Choroid plexus epithelial cell (primary cell): ENCODE measurements at regions not wholly inside any gene's neighbourhood (a gene's known extent, or its start where the extent isn't known, plus 50 kb on each side); places are given as distances from the start of the nearest gene placed in this dataset.

ENCODE experiments used
- DNase-seq: peaks from one replicate; pipeline ENCODE4 v3.0.0-alpha.2; 2010; ENCODE audit warnings: low read depth
- H3K4me3 ChIP-seq: 2 replicates; pipeline ENCODE4 v1.5.1; 2011; ENCODE audit warnings: low read depth, mild to moderate bottlenecking, control low read depth, low read length, moderate library complexity
- CTCF ChIP-seq: conservative IDR thresholded peaks from 2 replicates; pipeline ENCODE4 v1.5.1; 2011; ENCODE audit warnings: low read depth, mild to moderate bottlenecking, control low read depth, inconsistent platforms, low read length, moderate library complexity

GRCh38 chr6:155946860-155947259 is 491.2 kb upstream of the NOX3 start:
- TF ChIP-seq CTCF, result no peak
- no peak overlapping the region for H3K4me3 ChIP-seq
- no peak for DNase-seq

- TF ChIP-seq CTCF, result no peak
- H3K4me3 ChIP-seq, result no peak overlapping the region
- DNase-seq, result no peak
These were observed 488.0 kb upstream of the NOX3 start for GRCh38 chr6:155943635-155944034.

- no peak for DNase-seq
- TF ChIP-seq CTCF, result no peak
- no peak overlapping the region for H3K4me3 ChIP-seq
These were observed 483.6 kb upstream of the NOX3 start for GRCh38 chr6:155939253-155939652.

- peak; percentile 15 for DNase-seq
- TF ChIP-seq CTCF, result no peak
These were observed 480.9 kb upstream of the NOX3 start for GRCh38 chr6:155936551-155936950.

GRCh38 chr6:155936127-155936526 is 480.5 kb upstream of the NOX3 start:
- no peak for TF ChIP-seq CTCF
- DNase-seq, result peak; percentile 2

More at GRCh38 chr6:155936551-155936950, 480.9 kb upstream of the NOX3 start:
- no peak overlapping the region for H3K4me3 ChIP-seq

GRCh38 chr6:155916846-155917624 is 461.4 kb upstream of the NOX3 start:
- no peak for TF ChIP-seq CTCF
- no peak overlapping the region for H3K4me3 ChIP-seq
- no peak for DNase-seq

More at GRCh38 chr6:155936127-155936526, 480.5 kb upstream of the NOX3 start:
- H3K4me3 ChIP-seq, result no peak overlapping the region

GRCh38 chr6:155915651-155916050 is 460.0 kb upstream of the NOX3 start:
- DNase-seq, result no peak
- no peak for TF ChIP-seq CTCF
- no peak overlapping the region for H3K4me3 ChIP-seq
